HG02610 (cell line): ENCODE measurements at regions not wholly inside any gene's neighbourhood (a gene's known extent, or its start where the extent isn't known, plus 50 kb on each side); places are given as distances from the start of the nearest gene placed in this dataset.
A peak's percentile ranks its signal among the peaks of the same experiment; 100 is the strongest.
"Not testable (repeated sequence)": the region's sequence is repeated elsewhere in the genome, so short reads cannot be mapped to it uniquely, and the experiment has no call there.

Source experiments
- ATAC-seq: cut with Tn5 transposase; IDR thresholded peaks from one replicate; pipeline ENCODE4 v1.9.1; 2021; ENCODE audit warnings: mild to moderate bottlenecking, moderate library complexity; ENCODE audit not compliant: unreplicated experiment

- no peak for ATAC-seq
Measured at GRCh38 chr5:77871946-77872345, 95.8 kb upstream of the TBCA start.

DNA sequence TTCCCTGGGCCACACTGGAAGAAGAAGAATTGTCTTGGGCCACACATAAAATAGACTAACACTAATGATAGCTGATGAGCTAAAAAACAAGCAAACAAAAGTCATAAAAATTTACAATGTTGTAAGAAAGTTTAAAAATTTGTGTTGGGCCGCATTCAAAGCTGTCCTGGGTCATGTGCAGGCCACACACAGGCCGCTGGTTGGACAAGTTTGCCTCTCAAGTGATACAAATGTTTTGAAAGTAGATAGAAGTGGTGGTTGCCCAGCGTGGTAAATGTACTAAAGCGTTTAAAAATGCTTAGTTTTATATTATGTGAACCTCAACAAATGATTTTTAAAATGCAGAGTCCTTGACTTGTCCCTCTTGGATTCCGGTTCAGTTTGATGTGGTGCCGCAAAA is 94.9 kb upstream of the TBCA start:
- no peak for ATAC-seq

GRCh38 chr5:77869116-77869798 is 93.1 kb upstream of the TBCA start:
- no peak for ATAC-seq

DNA sequence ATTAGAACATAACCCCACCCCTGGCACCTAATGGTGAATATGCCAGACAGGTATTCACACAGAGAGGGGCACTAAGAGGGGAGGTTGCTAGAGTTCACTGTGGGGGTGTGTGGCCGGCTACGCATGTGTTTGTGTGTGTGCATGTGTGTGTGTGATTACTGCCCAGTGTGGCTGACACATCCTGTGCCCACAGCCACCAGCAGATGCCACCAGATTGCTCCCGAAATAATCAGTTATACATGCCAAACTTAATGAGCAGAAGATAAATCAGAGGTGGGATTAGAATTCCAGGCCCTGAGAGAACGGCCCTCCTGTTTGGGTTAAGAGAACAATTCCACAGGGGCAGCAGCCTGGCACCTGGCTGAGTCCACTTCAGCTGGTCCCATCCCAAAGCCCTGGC is 91.8 kb upstream of the TBCA start:
- ATAC-seq = no peak

- no peak for ATAC-seq
Measured at GRCh38 chr5:77867194-77867691, 91.1 kb upstream of the TBCA start.

GRCh38 chr5:77866198-77866597 is 90.1 kb upstream of the TBCA start:
- no peak for ATAC-seq

- no peak for ATAC-seq
Measured at GRCh38 chr5:77864997-77865396, 88.9 kb upstream of the TBCA start.

- no peak for ATAC-seq
Measured at GRCh38 chr5:77863181-77863580, 87.0 kb upstream of the TBCA start.

DNA sequence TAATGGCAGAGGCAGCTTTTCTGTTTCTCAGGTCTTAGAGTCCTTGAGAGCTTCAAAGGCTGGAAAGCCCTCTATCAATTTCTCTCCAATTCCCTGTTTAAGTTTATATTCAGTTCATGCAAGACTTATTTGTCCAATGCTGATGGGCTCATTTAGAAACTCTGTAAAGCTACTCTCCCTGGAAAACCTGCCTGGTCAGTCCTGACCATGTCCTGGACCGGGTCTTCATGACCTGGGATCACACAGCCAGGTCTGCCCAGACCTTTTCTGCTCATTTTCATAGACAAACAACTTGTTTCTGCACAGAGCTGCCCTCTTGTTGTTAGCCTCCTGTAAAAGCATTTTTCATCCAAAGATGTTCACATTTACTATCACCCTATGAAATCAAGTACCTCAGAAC is 85.4 kb upstream of the TBCA start:
- no peak for ATAC-seq

GRCh38 chr5:77859306-77859705 is 83.2 kb upstream of the TBCA start:
- ATAC-seq = no peak

GRCh38 chr5:77858678-77859077 is 82.5 kb upstream of the TBCA start:
- not testable (repeated sequence) for ATAC-seq

GRCh38 chr5:77855369-77855768 is 79.2 kb upstream of the TBCA start:
- no peak for ATAC-seq

GRCh38 chr5:77853353-77853907 is 77.3 kb upstream of the TBCA start:
- ATAC-seq = no peak

- ATAC-seq = peak; percentile 61
Measured at GRCh38 chr5:77852514-77853352, 76.6 kb upstream of the TBCA start.

DNA sequence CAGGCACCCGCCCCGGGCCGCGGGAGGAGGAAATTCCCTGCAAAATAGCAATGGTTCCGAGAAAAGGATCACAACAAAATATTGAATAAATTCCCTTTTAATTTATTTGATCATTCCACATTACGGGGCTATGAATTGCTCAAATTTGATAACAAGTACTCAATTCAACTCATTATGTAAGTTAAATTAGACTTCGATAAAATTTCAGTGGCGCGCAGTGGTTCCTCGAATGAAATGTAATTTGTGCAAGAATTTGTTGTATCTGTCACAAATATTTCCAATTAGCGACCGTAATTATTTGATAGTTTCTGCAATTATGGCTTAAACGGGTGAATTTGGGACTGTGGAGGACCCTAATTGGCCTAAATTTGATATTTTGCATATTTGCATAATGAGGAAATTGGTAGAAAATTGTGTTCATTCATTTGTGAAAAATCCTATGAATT is 76.0 kb upstream of the TBCA start:
- no peak for ATAC-seq

DNA sequence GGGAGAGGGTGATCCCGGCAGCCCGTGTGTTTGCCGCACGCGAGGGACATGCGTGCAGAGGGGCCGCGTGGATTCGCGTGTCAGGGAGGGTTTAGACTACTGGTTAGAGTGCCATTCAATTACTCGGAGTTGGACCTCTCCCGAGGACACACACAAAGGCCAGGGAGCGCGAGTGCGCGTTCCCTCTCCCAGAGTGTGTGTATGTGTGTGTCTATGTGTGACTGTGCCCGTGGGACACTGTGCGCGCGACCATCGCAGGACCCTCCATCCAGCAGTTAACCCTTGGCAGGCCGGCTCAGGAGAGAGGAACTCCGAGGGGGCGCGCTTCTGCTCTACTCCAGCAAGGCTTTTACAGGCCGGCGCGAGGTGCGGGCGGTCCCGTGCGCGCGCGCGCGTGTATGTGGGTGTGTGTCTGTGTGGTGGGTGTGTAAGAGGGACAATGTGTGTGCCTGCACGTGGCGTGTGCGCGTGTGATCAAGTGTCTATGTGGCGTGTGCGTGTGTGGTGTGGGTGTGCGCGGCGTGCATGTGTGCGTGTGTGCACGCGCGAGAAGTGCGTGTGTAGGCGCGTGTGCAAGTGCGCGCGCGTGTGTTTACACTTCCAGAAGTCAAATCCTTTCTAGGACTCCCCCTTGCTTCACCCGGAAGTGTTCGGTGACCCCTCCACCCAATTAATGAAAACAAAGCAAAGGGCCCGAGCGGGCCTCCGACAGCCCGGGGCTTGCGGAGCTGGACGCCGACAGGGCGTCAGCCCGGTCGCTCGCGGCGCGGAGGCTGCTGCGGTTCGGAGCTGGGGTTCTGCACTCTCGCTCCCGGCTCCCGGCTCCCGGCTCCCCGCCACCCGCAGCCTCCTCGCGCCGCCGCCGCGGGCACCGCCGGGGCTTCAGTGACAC is 75.3 kb upstream of the TBCA start:
- no peak for ATAC-seq

- ATAC-seq = no peak
Measured at GRCh38 chr5:77850536-77851175, 74.5 kb upstream of the TBCA start.

DNA sequence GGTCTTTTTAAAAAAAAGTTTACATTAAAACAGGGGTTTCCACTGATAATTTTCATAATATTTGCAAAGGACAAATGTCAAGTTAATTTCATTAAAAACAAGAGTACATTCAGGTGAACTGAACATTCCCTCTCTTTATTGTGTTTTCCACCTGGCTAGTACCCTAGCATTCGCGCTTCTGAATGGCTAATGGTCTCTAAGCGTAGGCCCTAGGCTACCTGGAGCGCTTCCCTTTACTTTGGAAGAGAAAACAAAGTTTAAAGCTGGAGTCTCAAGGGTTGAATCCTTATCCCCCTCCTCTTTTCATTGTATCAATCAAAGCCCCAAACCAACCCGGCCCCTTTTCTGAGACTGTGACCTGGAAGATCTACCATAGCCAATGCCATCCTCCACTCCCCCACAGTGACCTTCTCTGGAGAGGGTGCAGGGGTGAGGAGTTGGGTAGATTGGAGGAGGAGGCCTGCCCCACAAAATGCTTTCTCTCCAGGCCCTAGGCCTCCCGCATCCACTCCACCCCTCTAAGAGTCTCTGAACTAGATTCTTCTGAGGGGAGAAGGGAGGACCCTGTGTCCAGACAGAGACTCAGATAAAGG is 73.3 kb upstream of the TBCA start:
- no peak for ATAC-seq

- no peak for ATAC-seq
Measured at GRCh38 chr5:77847814-77848290, 71.7 kb upstream of the TBCA start.

GRCh38 chr5:77847129-77847460 is 71.0 kb upstream of the TBCA start:
- no peak for ATAC-seq
